ENCODE measurements at regions not wholly inside any gene's neighbourhood (a gene's known extent, or its start where the extent isn't known, plus 50 kb on each side); places are given as distances from the start of the nearest gene placed in this dataset.

DNA sequence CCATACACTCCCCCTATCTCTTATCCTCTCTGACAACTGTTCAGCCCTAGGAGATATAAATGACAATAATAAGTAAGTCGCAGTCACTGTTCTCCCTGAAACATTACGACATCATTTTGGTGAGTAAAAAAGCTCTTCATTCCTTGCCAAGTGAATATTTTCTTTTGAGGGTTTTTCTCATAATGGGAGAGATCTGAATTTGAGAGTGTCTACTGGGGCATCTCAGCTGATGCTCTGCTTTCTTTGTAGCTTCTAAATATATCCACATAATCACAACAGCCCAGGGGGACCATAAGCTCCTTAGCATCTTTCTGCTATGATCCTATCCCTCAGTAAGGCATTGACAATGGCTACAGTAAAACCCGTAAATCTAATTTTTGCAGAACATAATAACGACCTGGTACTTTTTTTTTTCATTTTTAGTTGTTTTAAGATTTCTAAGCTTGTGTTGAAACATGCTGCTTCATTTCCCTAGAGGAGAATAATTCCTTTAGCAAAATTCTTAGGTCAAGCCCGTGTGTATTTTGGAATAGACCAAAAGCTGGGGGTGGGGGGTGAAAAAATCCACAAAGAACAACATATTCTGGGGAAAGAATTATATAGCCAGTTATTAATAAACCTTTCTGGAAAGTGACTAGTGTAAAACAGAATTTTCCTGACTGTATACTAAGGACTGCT is 78.1 kb upstream of the GPM6B start:
- H3K9me3 ChIP-seq (ENCODE audit: severe bottlenecking), result no peaks in the 10 kb centered on the region
- no peaks in the 10 kb centered on the region for H3K36me3 ChIP-seq
- TF ChIP-seq, protein P1, sequence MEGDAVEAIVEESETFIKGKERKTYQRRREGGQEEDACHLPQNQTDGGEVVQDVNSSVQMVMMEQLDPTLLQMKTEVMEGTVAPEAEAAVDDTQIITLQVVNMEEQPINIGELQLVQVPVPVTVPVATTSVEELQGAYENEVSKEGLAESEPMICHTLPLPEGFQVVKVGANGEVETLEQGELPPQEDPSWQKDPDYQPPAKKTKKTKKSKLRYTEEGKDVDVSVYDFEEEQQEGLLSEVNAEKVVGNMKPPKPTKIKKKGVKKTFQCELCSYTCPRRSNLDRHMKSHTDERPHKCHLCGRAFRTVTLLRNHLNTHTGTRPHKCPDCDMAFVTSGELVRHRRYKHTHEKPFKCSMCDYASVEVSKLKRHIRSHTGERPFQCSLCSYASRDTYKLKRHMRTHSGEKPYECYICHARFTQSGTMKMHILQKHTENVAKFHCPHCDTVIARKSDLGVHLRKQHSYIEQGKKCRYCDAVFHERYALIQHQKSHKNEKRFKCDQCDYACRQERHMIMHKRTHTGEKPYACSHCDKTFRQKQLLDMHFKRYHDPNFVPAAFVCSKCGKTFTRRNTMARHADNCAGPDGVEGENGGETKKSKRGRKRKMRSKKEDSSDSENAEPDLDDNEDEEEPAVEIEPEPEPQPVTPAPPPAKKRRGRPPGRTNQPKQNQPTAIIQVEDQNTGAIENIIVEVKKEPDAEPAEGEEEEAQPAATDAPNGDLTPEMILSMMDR (IDR thresholded peaks at IDR 0.05; ENCODE audit: low read depth, low read length), result no peak
- H3K27ac ChIP-seq, result no peak overlapping the region
- H3K27me3 ChIP-seq (ENCODE audit: insufficient read depth, low read depth, severe bottlenecking), result peaks cover 31% of the 10 kb centered on the region
- no peak overlapping the region for H3K4me3 ChIP-seq (ENCODE audit: low read depth, low read length)
- DNase-seq, result no peak

DNA sequence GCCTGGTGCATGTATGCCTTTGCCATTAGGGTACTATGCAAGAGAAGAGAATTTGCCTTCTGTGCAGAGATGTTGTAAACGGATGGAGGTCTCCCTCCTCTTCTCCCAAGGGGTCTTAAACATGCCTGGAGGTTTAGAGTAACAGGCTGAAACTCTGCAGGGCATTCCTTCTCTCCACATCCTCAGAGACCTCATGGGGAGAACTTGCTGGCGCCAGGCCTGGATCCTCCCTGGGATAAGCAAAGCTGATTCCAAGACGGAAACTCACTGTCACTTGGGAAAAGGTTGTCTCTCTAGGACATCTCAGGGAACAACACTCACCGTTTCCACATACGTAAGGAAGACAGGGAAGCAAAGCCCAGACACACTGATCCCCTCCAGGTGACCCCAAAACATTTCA is 76.9 kb upstream of the GPM6B start:
- no peak overlapping the region for H3K27ac ChIP-seq
- peaks cover 36% of the 10 kb centered on the region for H3K27me3 ChIP-seq (ENCODE audit: insufficient read depth, low read depth, severe bottlenecking)
- TF ChIP-seq, protein P1 (IDR thresholded peaks at IDR 0.05; ENCODE audit: low read depth, low read length), result no peak
- no peak for DNase-seq
- H3K36me3 ChIP-seq, result no peaks in the 10 kb centered on the region
- no peak overlapping the region for H3K4me3 ChIP-seq (ENCODE audit: low read depth, low read length)
- no peaks in the 10 kb centered on the region for H3K9me3 ChIP-seq (ENCODE audit: severe bottlenecking)

DNA sequence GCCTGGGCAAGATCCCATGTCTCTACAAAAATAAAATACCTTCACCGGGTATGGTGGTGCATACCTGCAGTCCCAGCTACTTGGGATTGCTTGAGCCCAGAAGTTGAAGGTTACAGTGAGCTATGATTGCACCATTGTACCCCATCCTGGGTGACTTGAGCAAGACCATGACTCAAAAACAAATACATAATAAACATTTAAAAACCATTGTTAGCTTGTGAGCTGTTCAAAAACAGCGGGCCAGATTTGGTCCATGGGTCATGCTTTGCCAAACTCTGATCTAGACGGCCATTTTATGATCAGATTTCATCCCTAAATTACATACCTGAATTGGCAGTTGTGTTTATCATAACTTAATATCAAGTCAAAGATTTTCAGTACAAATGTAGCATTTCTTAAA is 76.0 kb upstream of the GPM6B start:
- TF ChIP-seq, protein P1 (IDR thresholded peaks at IDR 0.05; ENCODE audit: low read depth, low read length), result no peak
- DNase-seq, result no peak
- H3K27ac ChIP-seq, result no peak overlapping the region
- peaks cover 36% of the 10 kb centered on the region for H3K27me3 ChIP-seq (ENCODE audit: insufficient read depth, low read depth, severe bottlenecking)
- no peaks in the 10 kb centered on the region for H3K9me3 ChIP-seq (ENCODE audit: severe bottlenecking)
- H3K36me3 ChIP-seq, result no peaks in the 10 kb centered on the region
- no peak overlapping the region for H3K4me3 ChIP-seq (ENCODE audit: low read depth, low read length)

DNA sequence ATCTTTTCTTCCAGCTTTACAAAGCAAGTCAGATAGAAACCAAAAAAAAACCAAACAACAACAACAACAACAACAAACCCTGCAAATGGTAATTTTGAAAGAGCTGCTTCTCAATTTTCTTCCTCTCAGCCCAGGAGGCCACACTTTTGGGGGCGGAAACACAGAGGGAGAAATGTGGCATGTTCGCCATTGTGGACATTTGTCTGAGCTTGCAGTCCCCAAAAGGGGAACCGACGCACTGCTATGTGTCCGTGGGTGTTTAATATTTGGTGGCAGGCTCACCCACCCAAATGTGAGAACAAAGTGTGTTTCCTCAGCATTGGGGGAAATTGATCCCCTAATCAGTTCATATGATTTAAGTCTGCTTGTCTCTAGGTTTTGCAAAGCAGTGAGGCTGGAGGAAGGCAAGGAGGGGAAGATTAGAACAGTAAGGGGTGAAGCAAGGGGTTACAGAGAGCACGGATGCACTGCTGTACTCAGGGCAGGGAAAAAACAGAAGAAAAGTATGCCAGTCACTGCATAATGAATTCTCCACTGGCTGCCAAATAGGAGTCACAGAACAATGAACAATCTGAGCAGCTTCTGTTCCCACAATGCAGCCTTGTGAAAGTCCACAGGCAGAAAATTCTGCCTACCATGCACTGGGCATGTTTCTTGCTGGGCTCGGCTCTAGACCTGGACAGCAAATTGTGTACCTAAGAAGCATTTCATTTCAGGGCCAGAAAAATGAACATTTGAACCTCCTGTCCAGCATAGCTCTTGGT is 74.7 kb upstream of the GPM6B start:
- TF ChIP-seq, protein P1 (IDR thresholded peaks at IDR 0.05; ENCODE audit: low read depth, low read length), result no peak

DNA sequence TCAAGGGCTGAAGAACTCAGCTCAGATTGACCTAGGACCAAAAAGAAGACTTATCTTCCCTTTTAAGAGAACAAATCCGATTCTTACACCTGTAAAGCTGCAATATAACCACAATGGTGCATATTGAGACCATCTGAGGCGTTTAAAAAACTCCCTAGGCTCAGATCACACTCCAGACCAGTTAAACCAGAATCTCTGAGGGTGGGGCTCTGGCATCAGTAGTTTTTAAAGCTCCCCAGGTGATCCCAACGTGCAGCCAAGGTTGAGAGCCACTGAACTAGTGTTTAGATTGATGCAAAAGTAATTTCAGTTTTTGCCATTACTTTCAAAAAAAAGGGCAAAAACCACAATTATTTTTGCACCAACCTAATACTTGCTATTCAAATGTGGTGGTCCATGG is 73.9 kb upstream of the GPM6B start:
- H3K36me3 ChIP-seq, result no peaks in the 10 kb centered on the region
- H3K9me3 ChIP-seq (ENCODE audit: severe bottlenecking), result no peaks in the 10 kb centered on the region
- H3K4me3 ChIP-seq (ENCODE audit: low read depth, low read length), result no peak overlapping the region
- TF ChIP-seq, protein P1 (IDR thresholded peaks at IDR 0.05; ENCODE audit: low read depth, low read length), result no peak
- no peak for DNase-seq
- peaks cover 28% of the 10 kb centered on the region for H3K27me3 ChIP-seq (ENCODE audit: insufficient read depth, low read depth, severe bottlenecking)
- no peak overlapping the region for H3K27ac ChIP-seq

More for the DNA sequence above, 74.7 kb upstream of the GPM6B start:
- H3K27me3 ChIP-seq (ENCODE audit: insufficient read depth, low read depth, severe bottlenecking), result peaks cover 28% of the 10 kb centered on the region
- no peak for DNase-seq
- H3K9me3 ChIP-seq (ENCODE audit: severe bottlenecking), result no peaks in the 10 kb centered on the region
- no peak overlapping the region for H3K4me3 ChIP-seq (ENCODE audit: low read depth, low read length)
- no peak overlapping the region for H3K27ac ChIP-seq
- no peaks in the 10 kb centered on the region for H3K36me3 ChIP-seq
